Liver (tissue), 3 donors: ENCODE measurements at regions not wholly inside any gene's neighbourhood (a gene's known extent, or its start where the extent isn't known, plus 50 kb on each side); places are given as distances from the start of the nearest gene placed in this dataset.

ENCODE experiments used
- CTCF ChIP-seq: fragments of 150-350 bp; IDR thresholded peaks from 2 replicates; pipeline ENCODE4 v1.5.1; 2017; ENCODE audit warnings: improper control_type of control experiment, low read depth, low read length; ENCODE audit not compliant: missing input control
- FOXA1 ChIP-seq: IDR thresholded peaks from 2 replicates; pipeline ENCODE4 v1.6.1; 2016; ENCODE audit warnings: antibody characterized with exemption
- HNF4G ChIP-seq: IDR thresholded peaks from 2 replicates; pipeline ENCODE4 v1.6.1; 2016; ENCODE audit warnings: antibody characterized with exemption
- JUND ChIP-seq, 2 donors: IDR thresholded peaks; 2 replicates each; pipeline ENCODE4 v1.6.1; 2016; ENCODE audit warnings: antibody characterized with exemption in 2 of 2
- MAX ChIP-seq: IDR thresholded peaks from 2 replicates; pipeline ENCODE4 v1.6.1; 2016; ENCODE audit warnings: antibody characterized with exemption
- RAD21 ChIP-seq, 2 donors: IDR thresholded peaks; 2 replicates each; pipeline ENCODE4 v1.6.1; 2016; ENCODE audit warnings: antibody characterized with exemption in 2 of 2, mild to moderate bottlenecking in 2 of 2
- REST ChIP-seq: IDR thresholded peaks from 2 replicates; pipeline ENCODE4 v1.6.1; 2016; ENCODE audit warnings: antibody characterized with exemption, mild to moderate bottlenecking
- TAF1 ChIP-seq: conservative IDR thresholded peaks from 2 replicates; pipeline ENCODE4 v1.6.1; 2016; ENCODE audit warnings: antibody characterized with exemption, mild to moderate bottlenecking
- donor health status: healthy.
- donor health status: healthy.

GRCh38 chr12:85405781-85406522 is 125.9 kb downstream of the ALX1 start:
- TF ChIP-seq REST, result no peak
- no peak for TF ChIP-seq HNF4G
- TF ChIP-seq CTCF, result no peak
- no peak for TF ChIP-seq JUND (IDR thresholded peaks at IDR 0.05)
- no peak for TF ChIP-seq MAX
- no peak for TF ChIP-seq RAD21 (IDR thresholded peaks at IDR 0.05)
- TF ChIP-seq TAF1, result no peak
- no peak for TF ChIP-seq FOXA1
